ENCODE measurements at regions not wholly inside any gene's neighbourhood (a gene's known extent, or its start where the extent isn't known, plus 50 kb on each side); places are given as distances from the start of the nearest gene placed in this dataset.

DNA sequence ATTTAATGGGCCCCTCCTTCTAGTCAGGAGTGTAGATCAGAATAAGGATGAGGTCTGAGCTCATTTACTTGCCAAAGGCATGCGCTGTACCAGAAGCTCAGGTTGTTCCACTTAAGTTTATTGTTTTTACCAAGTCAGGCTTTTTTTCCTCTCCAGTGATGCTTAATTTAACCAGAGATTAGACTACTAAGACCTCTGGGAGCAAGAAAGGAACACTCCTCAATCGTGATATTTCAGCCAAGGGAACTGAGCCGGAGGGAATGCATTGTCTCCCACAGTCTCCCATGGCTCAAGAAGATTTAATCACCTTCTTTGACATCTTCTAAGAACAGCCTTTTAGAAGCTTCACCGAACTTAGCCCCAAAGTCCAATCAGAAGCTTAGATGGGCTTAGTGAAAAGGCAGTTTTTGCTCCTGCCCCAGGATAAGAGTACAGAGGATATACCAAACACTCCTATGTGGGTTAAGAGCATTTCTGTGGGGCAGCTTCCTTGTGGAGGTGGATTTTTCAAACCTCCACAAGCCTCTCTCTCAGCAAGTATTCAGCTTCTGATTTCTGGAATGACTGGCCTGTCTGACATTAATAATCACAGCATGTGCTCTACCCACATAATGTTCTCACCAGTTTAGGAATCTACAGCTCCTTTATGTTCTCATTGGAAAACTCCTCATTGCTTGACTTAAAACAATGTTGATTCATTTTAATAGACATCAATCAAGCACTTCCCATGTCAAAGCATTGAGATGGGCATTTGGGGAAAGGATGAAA, 322.7 kb downstream of the SUCLA2 start:
- TF ChIP-seq CTCF (IDR thresholded peaks at IDR 0.05) = no peak
- TF ChIP-seq POLR2A (IDR thresholded peaks at IDR 0.05) = no peak
